Stimulated activated naive B cell treated with anti-CD40 and anti-IgM and Interleukin-4, amounts not matched to agents 10 μg/mL and 1 μg/mL and 100 μg/mL, for 72 hours (primary cell): ENCODE measurements at regions not wholly inside any gene's neighbourhood (a gene's known extent, or its start where the extent isn't known, plus 50 kb on each side); places are given as distances from the start of the nearest gene placed in this dataset.

ENCODE experiments used
- ATAC-seq, 2 donors: fragments of 150-1000 bp; cut with Tn5 transposase; replicated peaks; 2 replicates each; pipeline ENCODE4 v1.10.0; 2021; ENCODE audit warnings: moderate library complexity in 1 of 2
- DNase-seq: peaks from one replicate; pipeline ENCODE4 v3.0.0; 2021
- H3K27ac Mint-ChIP-seq: one replicate; pipeline ENCODE4 v1.8.0; 2022; ENCODE audit warnings: mild to moderate bottlenecking, mixed read lengths
- H3K27me3 Mint-ChIP-seq, 2 donors: one replicate each; pipeline ENCODE4 v1.8.0; 2022; ENCODE audit warnings: mixed read lengths in 2 of 2
- H3K36me3 Mint-ChIP-seq, 2 donors: one replicate each; pipeline ENCODE4 v1.8.0; 2022; ENCODE audit warnings: mixed read lengths in 2 of 2, mild to moderate bottlenecking in 1 of 2
- H3K4me1 Mint-ChIP-seq, 2 donors: one replicate each; pipeline ENCODE4 v1.8.0; 2022; ENCODE audit warnings: mixed read lengths in 2 of 2, mild to moderate bottlenecking in 1 of 2
- H3K4me3 Mint-ChIP-seq, 2 donors: one replicate each; pipeline ENCODE4 v1.8.0; 2022; ENCODE audit warnings: mild to moderate bottlenecking in 2 of 2, mixed read lengths in 2 of 2, moderate library complexity in 1 of 2
- H3K9me3 Mint-ChIP-seq, 2 donors: one replicate each; pipeline ENCODE4 v1.8.0; 2022; ENCODE audit warnings: mixed read lengths in 2 of 2, mild to moderate bottlenecking in 1 of 2

- ATAC-seq (no peak), DNase-seq (no peak)
- H3K9me3 Mint-ChIP-seq, result peaks cover 0 to 2% of the 10 kb centered on the region in 2 donors
- H3K27ac Mint-ChIP-seq, result no peak overlapping the region
- no peaks in the 10 kb centered on the region for H3K4me1 Mint-ChIP-seq
- H3K27me3 Mint-ChIP-seq, result no peaks in the 10 kb centered on the region
- H3K4me3 Mint-ChIP-seq, result no peak overlapping the region
- no peaks in the 10 kb centered on the region for H3K36me3 Mint-ChIP-seq
Observed at GRCh38 chr1:193676996-193677549, 490.7 kb upstream of the B3GALT2 start.

GRCh38 chr1:193674292-193674944, 488.0 kb upstream of the B3GALT2 start:
- H3K4me1 Mint-ChIP-seq, result no peaks in the 10 kb centered on the region
- no peak overlapping the region for H3K4me3 Mint-ChIP-seq
- no peak overlapping the region for H3K27ac Mint-ChIP-seq

GRCh38 chr1:193666485-193667083, 480.2 kb upstream of the B3GALT2 start:
- DNase-seq (no peak), ATAC-seq (no peak)
- H3K27ac Mint-ChIP-seq, result no peak overlapping the region
- H3K4me3 Mint-ChIP-seq, result no peak overlapping the region
- peaks cover 0 to 6% of the 10 kb centered on the region in 2 donors for H3K27me3 Mint-ChIP-seq
- no peaks in the 10 kb centered on the region for H3K36me3 Mint-ChIP-seq
- peaks cover 0 to 2% of the 10 kb centered on the region in 2 donors for H3K4me1 Mint-ChIP-seq
- H3K9me3 Mint-ChIP-seq, result peaks cover 0 to 3% of the 10 kb centered on the region in 2 donors

More at GRCh38 chr1:193674292-193674944, 488.0 kb upstream of the B3GALT2 start:
- Mint-ChIP-seq H3K36me3 (no peaks in the 10 kb centered on the region), H3K27me3 (no peaks in the 10 kb centered on the region), H3K9me3 (peaks cover 0 to 5% of the 10 kb centered on the region in 2 donors)
- no peak for DNase-seq
- ATAC-seq, result no peak

GRCh38 chr1:193663965-193664364, 477.6 kb upstream of the B3GALT2 start:
- Mint-ChIP-seq H3K4me1 (peaks cover 0 to 2% of the 10 kb centered on the region in 2 donors), H3K27me3 (peaks cover 0 to 6% of the 10 kb centered on the region in 2 donors), H3K9me3 (no peaks in the 10 kb centered on the region), H3K4me3 (no peak overlapping the region), H3K27ac (no peak overlapping the region), H3K36me3 (no peaks in the 10 kb centered on the region)
- ATAC-seq, result no peak
- DNase-seq, result no peak

- DNase-seq (no peak), ATAC-seq (no peak)
- H3K27ac Mint-ChIP-seq, result no peak overlapping the region
- no peaks in the 10 kb centered on the region for H3K9me3 Mint-ChIP-seq
- peaks cover 0 to 2% of the 10 kb centered on the region in 2 donors for H3K4me1 Mint-ChIP-seq
- H3K36me3 Mint-ChIP-seq, result no peaks in the 10 kb centered on the region
- no peak overlapping the region for H3K4me3 Mint-ChIP-seq
- H3K27me3 Mint-ChIP-seq, result no peaks in the 10 kb centered on the region
Observed at GRCh38 chr1:193662030-193662429, 475.6 kb upstream of the B3GALT2 start.

GRCh38 chr1:193661385-193661784, 475.0 kb upstream of the B3GALT2 start:
- ATAC-seq (no peak), DNase-seq (no peak)
- Mint-ChIP-seq H3K9me3 (no peaks in the 10 kb centered on the region), H3K4me1 (peaks cover 0 to 2% of the 10 kb centered on the region in 2 donors), H3K36me3 (no peaks in the 10 kb centered on the region), H3K4me3 (no peak overlapping the region), H3K27ac (no peak overlapping the region), H3K27me3 (no peaks in the 10 kb centered on the region)

GRCh38 chr1:193660428-193660827, 474.0 kb upstream of the B3GALT2 start:
- DNase-seq, result no peak
- no peaks in the 10 kb centered on the region for H3K9me3 Mint-ChIP-seq
- no peaks in the 10 kb centered on the region for H3K27me3 Mint-ChIP-seq
- H3K27ac Mint-ChIP-seq, result no peak overlapping the region
- H3K4me1 Mint-ChIP-seq, result peaks cover 0 to 2% of the 10 kb centered on the region in 2 donors
- no peak for ATAC-seq
- H3K36me3 Mint-ChIP-seq, result no peaks in the 10 kb centered on the region
- no peak overlapping the region for H3K4me3 Mint-ChIP-seq

GRCh38 chr1:193658691-193659090, 472.3 kb upstream of the B3GALT2 start:
- H3K9me3 Mint-ChIP-seq, result peaks cover 13 to 16% of the 10 kb centered on the region in 2 donors
- peaks cover 4 to 8% of the 10 kb centered on the region in 2 donors for H3K36me3 Mint-ChIP-seq
- DNase-seq (no peak), ATAC-seq (no peak)
- H3K4me1 Mint-ChIP-seq, result peaks cover 0 to 2% of the 10 kb centered on the region in 2 donors
- peaks cover 13 to 16% of the 10 kb centered on the region in 2 donors for H3K27me3 Mint-ChIP-seq
- no peak overlapping the region for H3K4me3 Mint-ChIP-seq
- no peak overlapping the region for H3K27ac Mint-ChIP-seq

- Mint-ChIP-seq H3K4me1 (peaks cover 0 to under 1% of the 10 kb centered on the region in 2 donors), H3K4me3 (no peak overlapping the region), H3K9me3 (peaks cover 13 to 18% of the 10 kb centered on the region in 2 donors), H3K36me3 (peaks cover 4 to 10% of the 10 kb centered on the region in 2 donors), H3K27me3 (peaks cover 13 to 18% of the 10 kb centered on the region in 2 donors), H3K27ac (no peak overlapping the region)
- no peak for DNase-seq
- ATAC-seq, result no peak
Observed at GRCh38 chr1:193658081-193658480, 471.7 kb upstream of the B3GALT2 start.

- peaks cover 13 to 18% of the 10 kb centered on the region in 2 donors for H3K27me3 Mint-ChIP-seq
- H3K9me3 Mint-ChIP-seq, result peaks cover 13 to 18% of the 10 kb centered on the region in 2 donors
- no peak for DNase-seq
- no peaks in the 10 kb centered on the region for H3K4me1 Mint-ChIP-seq
- H3K4me3 Mint-ChIP-seq, result no peak overlapping the region
- H3K27ac Mint-ChIP-seq, result no peak overlapping the region
- ATAC-seq, result no peak
- H3K36me3 Mint-ChIP-seq, result peaks cover 4 to 10% of the 10 kb centered on the region in 2 donors
Observed at GRCh38 chr1:193657552-193657951, 471.1 kb upstream of the B3GALT2 start.

GRCh38 chr1:193656841-193657240, 470.4 kb upstream of the B3GALT2 start:
- peaks cover 13 to 18% of the 10 kb centered on the region in 2 donors for H3K9me3 Mint-ChIP-seq
- no peak overlapping the region for H3K4me3 Mint-ChIP-seq
- no peak for ATAC-seq

GRCh38 chr1:193654951-193655735, 468.7 kb upstream of the B3GALT2 start:
- peaks cover 13 to 25% of the 10 kb centered on the region in 2 donors for H3K27me3 Mint-ChIP-seq
- ATAC-seq (no peak), DNase-seq (no peak)
- H3K27ac Mint-ChIP-seq, result peak overlapping the region; percentile 11
- H3K4me1 Mint-ChIP-seq, result no peaks in the 10 kb centered on the region
- no peak overlapping the region for H3K4me3 Mint-ChIP-seq
- H3K36me3 Mint-ChIP-seq, result peaks cover 4 to 10% of the 10 kb centered on the region in 2 donors
- H3K9me3 Mint-ChIP-seq, result peaks cover 16 to 18% of the 10 kb centered on the region in 2 donors

More at GRCh38 chr1:193656841-193657240, 470.4 kb upstream of the B3GALT2 start:
- H3K27me3 Mint-ChIP-seq, result peaks cover 13 to 18% of the 10 kb centered on the region in 2 donors
- no peaks in the 10 kb centered on the region for H3K4me1 Mint-ChIP-seq
- no peak overlapping the region for H3K27ac Mint-ChIP-seq
- DNase-seq, result no peak
- H3K36me3 Mint-ChIP-seq, result peaks cover 4 to 10% of the 10 kb centered on the region in 2 donors

GRCh38 chr1:193649587-193649986, 463.2 kb upstream of the B3GALT2 start:
- DNase-seq, result no peak
- Mint-ChIP-seq H3K27me3 (peaks cover 16 to 25% of the 10 kb centered on the region in 2 donors), H3K27ac (no peak overlapping the region), H3K4me3 (no peak overlapping the region), H3K4me1 (no peaks in the 10 kb centered on the region), H3K9me3 (peaks cover 16 to 21% of the 10 kb centered on the region in 2 donors), H3K36me3 (peaks cover 4 to 12% of the 10 kb centered on the region in 2 donors)
- ATAC-seq, result no peak

GRCh38 chr1:193634876-193635275, 448.5 kb upstream of the B3GALT2 start:
- Mint-ChIP-seq H3K27ac (no peak overlapping the region), H3K4me1 (peaks cover 0 to 7% of the 10 kb centered on the region in 2 donors), H3K27me3 (peaks cover 7 to 8% of the 10 kb centered on the region in 2 donors), H3K9me3 (peaks cover 0 to 5% of the 10 kb centered on the region in 2 donors), H3K36me3 (no peaks in the 10 kb centered on the region), H3K4me3 (no peak overlapping the region)
- ATAC-seq (no peak), DNase-seq (no peak)
